Peyer's patch (tissue), 4 donors: ENCODE measurements at regions not wholly inside any gene's neighbourhood (a gene's known extent, or its start where the extent isn't known, plus 50 kb on each side); places are given as distances from the start of the nearest gene placed in this dataset.

Experiments
- POLR2A ChIP-seq, 2 donors: fragments of 450-650 bp; IDR thresholded peaks; one replicate each; pipeline ENCODE4 v1.5.1; 2017; ENCODE audit warnings: antibody characterized with exemption in 2 of 2, mild to moderate bottlenecking in 2 of 2, moderate library complexity in 2 of 2
- TF ChIP-seq, protein P1 (sequence below), 6 experiments: fragments of 450-650 bp in 4 of 6; fragments of 200-600 bp in 2 of 6; sonication (generic) in 1 of 6; IDR thresholded peaks; one replicate each; pipeline ENCODE4 v1.5.1; 2017 to 2019; ENCODE audit warnings: antibody characterized with exemption in 6 of 6, mild to moderate bottlenecking in 3 of 6, moderate library complexity in 1 of 6

DNA sequence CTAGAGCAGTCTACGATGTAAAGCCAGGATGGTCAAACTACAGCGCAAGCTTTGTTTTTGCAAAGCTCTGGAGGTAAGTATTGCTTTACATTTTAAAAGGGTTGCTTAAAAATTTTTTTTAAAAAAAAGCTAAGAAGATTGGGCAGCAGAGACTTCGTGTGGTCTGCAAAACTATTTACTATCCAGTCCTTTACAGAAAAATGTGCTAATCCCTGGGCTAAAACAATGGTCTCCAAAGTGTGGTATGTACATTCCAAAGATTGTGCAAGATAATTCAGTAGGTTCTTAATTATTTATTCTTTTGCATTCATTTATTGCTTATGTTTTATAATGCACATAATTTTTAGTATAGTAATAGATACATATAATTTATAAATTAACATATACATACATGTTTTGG lies 113.2 kb downstream of the MFAP3L start:
- no peak for TF ChIP-seq POLR2A (IDR thresholded peaks at IDR 0.05)
- TF ChIP-seq, protein P1, sequence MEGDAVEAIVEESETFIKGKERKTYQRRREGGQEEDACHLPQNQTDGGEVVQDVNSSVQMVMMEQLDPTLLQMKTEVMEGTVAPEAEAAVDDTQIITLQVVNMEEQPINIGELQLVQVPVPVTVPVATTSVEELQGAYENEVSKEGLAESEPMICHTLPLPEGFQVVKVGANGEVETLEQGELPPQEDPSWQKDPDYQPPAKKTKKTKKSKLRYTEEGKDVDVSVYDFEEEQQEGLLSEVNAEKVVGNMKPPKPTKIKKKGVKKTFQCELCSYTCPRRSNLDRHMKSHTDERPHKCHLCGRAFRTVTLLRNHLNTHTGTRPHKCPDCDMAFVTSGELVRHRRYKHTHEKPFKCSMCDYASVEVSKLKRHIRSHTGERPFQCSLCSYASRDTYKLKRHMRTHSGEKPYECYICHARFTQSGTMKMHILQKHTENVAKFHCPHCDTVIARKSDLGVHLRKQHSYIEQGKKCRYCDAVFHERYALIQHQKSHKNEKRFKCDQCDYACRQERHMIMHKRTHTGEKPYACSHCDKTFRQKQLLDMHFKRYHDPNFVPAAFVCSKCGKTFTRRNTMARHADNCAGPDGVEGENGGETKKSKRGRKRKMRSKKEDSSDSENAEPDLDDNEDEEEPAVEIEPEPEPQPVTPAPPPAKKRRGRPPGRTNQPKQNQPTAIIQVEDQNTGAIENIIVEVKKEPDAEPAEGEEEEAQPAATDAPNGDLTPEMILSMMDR (IDR thresholded peaks at IDR 0.05): no peak
